NCI-H2081 treated with DMSO at 0.1 percent for 48 hours (cell line): ENCODE measurements at regions not wholly inside any gene's neighbourhood (a gene's known extent, or its start where the extent isn't known, plus 50 kb on each side); places are given as distances from the start of the nearest gene placed in this dataset.
"Not testable (repeated sequence)": the region's sequence is repeated elsewhere in the genome, so short reads cannot be mapped to it uniquely, and the experiment has no call there.

Experiments
- DNase-seq: peaks from one replicate; lab custom pipeline; 2025; lab: John Stamatoyannopoulos, UW

DNA sequence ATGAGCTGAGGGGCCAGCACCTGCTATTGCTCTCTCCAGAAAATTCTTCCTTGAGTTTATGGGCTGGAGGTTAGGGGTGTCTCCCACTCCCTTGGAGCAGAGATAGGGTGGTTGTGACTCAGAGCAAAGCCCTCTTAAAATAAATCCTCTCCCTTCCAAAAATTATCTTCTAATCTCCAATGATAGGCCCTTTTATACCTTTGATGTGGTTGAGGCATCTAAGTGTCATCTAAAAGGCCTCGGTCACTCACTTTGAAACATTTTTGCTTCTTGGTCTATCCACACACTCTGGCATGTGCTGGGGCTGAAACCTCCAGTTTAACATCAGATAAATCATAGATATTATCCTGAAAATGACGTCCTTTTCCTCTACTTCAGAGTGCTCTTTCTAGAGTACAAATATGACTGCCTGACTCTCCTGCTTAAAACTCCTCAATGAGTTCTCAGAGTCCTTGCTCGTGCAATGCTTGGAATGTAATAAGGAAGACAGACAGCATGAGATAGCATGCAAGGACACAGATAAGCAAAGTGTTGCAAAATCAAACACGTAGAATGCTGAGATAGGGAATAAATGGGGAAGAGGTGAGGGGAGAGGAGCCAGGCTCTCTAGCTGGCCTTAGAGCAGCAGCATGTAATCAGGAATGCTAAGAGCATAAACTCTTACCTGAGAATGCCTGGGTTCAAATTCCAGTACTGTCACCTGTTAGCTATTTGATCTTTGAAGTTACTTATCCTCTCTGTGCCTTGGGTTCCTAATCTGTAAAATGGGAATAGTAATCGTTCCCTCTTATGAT is 374.1 kb upstream of the CITED2 start:
- no peak for DNase-seq

GRCh38 chr6:139747154-139747553 is 372.7 kb upstream of the CITED2 start:
- DNase-seq, result no peak

- no peak for DNase-seq
These were observed 370.4 kb upstream of the CITED2 start for GRCh38 chr6:139744891-139745290.

- DNase-seq, result no peak
These were observed 369.4 kb upstream of the CITED2 start for GRCh38 chr6:139743664-139744437.

GRCh38 chr6:139742671-139743070 is 368.2 kb upstream of the CITED2 start:
- no peak for DNase-seq

DNA sequence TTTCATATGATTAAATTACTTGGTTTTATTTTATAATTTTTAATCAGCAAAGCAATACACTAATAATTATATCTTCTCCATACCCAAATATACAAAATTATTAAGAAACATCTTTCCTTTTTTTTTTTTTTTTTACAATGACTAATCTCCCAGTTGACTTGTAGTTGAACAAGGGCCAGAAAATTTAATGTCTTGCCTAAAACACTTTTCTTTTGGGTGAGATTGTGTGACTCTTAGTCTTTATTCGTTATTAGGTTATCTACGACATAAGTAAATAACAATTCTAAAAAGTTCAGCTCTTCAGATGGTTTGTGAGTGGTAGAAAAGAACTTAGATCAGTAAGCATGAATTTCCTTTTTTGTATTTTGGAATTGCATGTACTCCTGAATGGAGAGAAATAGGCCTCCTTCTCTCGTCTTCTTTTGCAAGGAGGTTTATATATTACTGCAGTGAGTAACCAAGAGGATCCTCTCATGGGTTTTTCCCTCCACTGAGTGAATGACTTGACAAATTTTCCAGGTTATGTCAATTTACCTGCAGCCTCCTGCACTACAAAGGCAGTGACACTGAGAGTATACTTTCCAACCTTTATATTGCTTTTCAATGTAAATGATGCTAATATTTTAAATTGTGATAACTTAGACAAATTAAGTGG is 364.5 kb upstream of the CITED2 start:
- no peak for DNase-seq

GRCh38 chr6:139736325-139736906 is 362.0 kb upstream of the CITED2 start:
- DNase-seq, result no peak

DNA sequence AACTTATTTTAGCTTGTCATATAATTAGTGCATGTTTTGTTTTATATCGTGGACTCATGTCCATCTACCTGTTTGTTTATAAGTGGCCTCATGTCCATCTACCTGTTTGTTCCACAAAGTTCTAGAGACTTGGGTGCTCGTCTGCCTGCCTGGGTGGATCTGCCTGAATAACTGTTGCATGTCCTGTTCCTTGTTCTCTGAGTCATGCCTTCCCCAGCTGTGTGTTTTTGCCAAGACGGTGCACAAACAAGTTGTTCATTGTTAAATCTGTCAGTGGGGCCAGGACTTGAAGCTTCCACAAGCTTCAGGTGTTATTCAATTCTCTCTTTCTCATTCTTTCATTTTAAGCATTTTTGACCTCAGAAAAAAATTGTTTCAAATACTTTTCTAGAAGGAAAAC is 358.0 kb upstream of the CITED2 start:
- no peak for DNase-seq

- DNase-seq, result no peak
These were observed 356.0 kb upstream of the CITED2 start for GRCh38 chr6:139730340-139730974.

DNA sequence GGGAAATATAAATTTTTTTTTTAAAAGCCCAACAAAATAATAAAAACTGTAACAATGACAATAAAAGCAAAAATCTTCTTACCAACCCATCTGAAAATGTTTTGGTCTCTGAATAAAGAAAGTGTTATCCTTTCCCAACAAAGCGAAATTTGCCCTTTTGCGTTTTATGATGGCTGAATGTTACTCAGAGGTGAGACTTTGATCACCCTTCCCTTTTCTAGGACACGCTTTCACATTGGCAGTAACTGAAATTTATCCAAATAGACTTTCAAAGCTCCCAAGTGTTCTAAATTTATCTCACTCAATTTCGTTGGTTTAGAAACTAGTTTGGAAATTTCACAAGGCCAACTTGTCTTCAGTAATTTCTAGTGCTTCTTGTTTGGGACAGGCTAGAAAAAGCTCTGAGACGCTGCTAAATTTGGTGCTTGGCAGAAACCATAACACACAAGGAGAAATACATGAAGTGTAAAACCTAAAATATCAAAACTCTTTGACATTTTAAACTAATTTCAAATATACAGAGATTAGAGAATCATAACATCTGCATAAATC is 354.5 kb upstream of the CITED2 start:
- no peak for DNase-seq

- not testable (repeated sequence) for DNase-seq
These were observed 351.8 kb upstream of the CITED2 start for GRCh38 chr6:139726272-139726671.

DNA sequence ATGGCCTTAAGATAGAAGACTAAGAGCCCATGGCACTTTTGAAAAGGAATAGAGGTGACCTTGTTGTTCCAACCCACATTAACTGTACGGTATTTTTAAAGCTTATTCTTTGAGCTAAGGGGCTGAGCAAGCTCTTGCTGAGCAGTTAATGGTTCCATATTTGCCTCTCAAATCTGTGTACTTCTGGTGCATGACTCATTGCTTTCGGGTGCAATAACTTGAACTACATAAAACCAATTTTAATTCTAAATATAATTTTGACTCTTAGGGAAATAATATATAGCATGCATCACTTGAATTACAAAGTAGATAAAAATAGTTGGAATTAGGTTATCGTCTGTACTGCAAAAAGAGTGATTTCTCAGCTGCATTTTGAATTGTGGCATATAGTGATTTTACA is 348.1 kb upstream of the CITED2 start:
- no peak for DNase-seq

DNA sequence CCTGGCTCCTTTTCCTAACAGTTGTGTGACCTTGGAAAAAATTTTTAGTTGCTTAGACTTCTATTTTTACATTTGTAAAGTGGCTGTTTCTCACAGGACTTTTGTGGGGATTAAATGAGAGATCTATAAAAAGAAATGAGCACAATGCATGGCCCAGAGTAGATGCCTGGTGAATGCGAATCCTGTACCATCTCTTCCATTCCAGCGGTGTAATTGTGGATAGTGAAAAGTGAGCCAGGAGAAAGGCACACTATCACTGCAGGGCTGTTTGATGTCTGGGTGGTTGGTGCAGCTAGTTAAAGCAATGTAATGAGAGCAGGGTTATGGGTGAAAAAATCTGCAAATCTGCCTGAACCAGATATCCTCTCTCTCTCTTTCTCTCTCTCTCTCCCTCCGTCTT is 347.5 kb upstream of the CITED2 start:
- no peak for DNase-seq

GRCh38 chr6:139713900-139714506 is 339.6 kb upstream of the CITED2 start:
- no peak for DNase-seq

DNA sequence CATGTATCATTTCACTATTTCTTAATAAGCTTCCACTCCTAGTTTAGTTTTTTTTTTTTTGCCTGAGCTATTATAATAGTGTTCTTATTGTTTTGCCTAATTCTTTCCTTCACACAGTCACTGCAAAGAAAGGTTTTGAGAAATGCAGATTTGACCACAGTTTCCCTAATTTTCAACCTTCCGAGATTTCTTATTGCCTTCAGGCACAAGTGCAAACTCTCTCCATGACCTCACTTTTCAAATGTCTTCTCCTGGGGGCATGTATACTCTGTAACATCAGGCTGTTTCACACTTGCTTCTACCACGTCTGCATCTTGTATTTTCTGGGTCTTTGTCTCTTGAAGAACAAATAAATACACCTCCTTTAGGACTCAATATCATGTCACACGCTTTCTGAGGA is 339.0 kb upstream of the CITED2 start:
- no peak for DNase-seq

DNA sequence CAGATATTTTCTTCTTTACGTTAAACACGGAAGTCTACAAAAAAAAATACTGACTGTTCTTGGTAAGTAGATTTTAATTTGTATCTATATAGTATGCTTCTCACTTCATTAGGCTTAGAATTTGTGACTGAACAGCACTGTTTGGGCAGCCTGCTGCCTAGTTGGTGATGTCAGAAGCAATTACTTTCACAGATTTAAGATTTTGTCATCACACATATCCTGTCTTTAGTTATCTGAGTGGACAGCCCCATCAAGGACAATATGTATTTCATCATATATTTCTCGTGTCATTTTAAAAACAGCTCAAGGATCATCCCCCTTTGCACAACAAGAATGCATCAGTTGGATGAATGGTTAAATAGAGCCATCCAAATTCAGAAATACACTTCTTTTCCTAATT is 338.4 kb upstream of the CITED2 start:
- no peak for DNase-seq

DNA sequence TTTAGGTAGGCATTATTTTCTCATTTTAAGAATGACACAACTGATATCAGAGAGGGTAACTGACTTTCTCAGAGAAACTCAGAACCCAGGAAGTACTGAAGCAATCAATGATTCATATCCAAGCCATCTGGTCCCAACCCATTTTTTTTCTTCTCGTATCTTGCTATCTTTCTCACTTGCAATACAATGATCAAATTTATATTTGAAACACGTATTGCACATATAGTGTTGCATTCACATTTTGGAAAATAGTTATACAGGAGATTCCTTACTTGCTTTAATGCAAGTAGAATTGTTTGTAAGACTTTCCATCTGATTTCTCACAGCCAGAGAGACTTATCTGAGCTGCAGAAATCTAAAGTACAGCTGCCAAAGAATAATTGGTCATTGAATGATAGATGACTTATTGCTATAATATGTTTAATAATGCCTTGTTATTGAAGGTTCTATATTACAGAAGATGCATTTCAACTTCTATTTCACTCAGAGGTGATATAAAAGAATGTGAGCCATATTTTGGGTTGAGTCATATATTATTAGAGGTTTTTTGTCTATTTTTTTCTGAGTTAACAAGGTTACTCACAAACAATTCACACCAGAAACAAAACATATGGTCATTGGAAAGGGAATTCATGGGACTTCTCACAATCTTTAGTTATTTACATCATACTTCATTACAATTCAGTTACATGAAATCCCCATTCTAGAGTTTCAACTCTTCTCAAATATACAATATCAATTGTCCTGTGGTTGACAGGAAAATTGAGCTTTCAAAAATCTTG is 337.5 kb upstream of the CITED2 start:
- no peak for DNase-seq

DNA sequence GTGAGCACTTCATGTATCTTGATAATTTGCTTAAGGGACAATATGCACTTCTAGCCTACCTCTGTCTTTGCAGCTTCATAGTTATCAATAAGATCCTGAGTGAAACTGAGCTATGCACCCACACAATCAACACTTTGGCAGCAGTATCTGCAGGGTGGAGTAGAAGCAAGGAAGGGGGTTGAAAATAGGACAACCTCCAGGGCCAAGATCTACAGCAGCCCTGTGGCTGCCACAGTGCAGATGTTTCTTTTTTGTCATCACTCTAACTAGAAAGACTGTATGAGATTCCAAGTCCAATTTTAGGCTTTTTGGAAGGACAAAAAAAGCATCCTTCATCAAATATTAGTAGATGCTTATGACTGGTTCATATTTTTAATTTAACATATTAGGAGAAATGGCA is 336.1 kb upstream of the CITED2 start:
- DNase-seq, result no peak

GRCh38 chr6:139708337-139709199 is 334.1 kb upstream of the CITED2 start:
- no peak for DNase-seq

DNA sequence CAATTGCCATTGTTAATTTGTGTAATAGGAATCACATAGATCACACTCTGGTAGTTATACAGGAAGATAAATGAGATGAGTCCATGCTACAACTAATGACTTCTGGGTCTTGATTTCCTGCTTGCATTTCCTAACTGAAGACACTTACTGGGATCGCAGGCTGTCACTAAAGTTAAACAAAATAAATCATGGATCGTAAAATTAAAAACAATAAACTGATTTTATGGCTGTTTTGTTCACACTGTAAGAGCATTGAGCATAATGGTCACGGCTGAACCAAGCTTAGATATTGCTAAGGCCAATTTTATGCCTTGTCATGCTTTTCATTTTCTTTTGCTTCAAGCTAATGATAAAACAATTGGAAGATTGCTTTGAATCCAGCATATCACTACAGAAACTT is 332.5 kb upstream of the CITED2 start:
- no peak for DNase-seq
